MM.1S (cell line): ENCODE measurements at regions not wholly inside any gene's neighbourhood (a gene's known extent, or its start where the extent isn't known, plus 50 kb on each side); places are given as distances from the start of the nearest gene placed in this dataset.

Experiments
- DNase-seq: peaks from one replicate; pipeline ENCODE4 v3.0.0-alpha.2; 2015
- H2AFZ ChIP-seq: fragments of 300-600 bp; sonication (generic); 2 replicates; pipeline ENCODE4 v1.6.0; 2016; ENCODE audit warnings: antibody characterized with exemption, low read length
- H3F3A ChIP-seq: fragments of 300-600 bp; sonication (generic); 2 replicates; pipeline ENCODE4 v1.6.1; 2016; ENCODE audit warnings: mild to moderate bottlenecking, antibody characterized with exemption, low read length, moderate library complexity, mixed read lengths; ENCODE audit not compliant: insufficient read depth
- H3K27ac ChIP-seq: fragments of 300-600 bp; sonication (generic); 2 replicates; pipeline ENCODE4 v1.5.1; 2016; ENCODE audit warnings: mild to moderate bottlenecking, low read length
- H3K27me3 ChIP-seq: fragments of 300-600 bp; sonication (generic); replicated peaks from 2 replicates; pipeline ENCODE4 v1.6.0; 2016; ENCODE audit warnings: low read length; ENCODE audit not compliant: insufficient read depth
- H3K36me3 ChIP-seq: fragments of 300-600 bp; sonication (generic); replicated peaks from 2 replicates; pipeline ENCODE4 v1.6.1; 2016; ENCODE audit warnings: mild to moderate bottlenecking, low read length, mixed read lengths; ENCODE audit not compliant: insufficient read depth
- H3K4me1 ChIP-seq: fragments of 300-600 bp; sonication (generic); 2 replicates; pipeline ENCODE4 v1.6.1; 2016; ENCODE audit warnings: low read length, mixed read lengths
- H3K4me2 ChIP-seq: fragments of 300-600 bp; sonication (generic); 2 replicates; pipeline ENCODE4 v1.6.0; 2016; ENCODE audit warnings: low read depth, low read length
- H3K4me3 ChIP-seq: fragments of 300-600 bp; sonication (generic); 2 replicates; pipeline ENCODE4 v1.5.1; 2016; ENCODE audit warnings: low read length, mixed read lengths
- H3K79me2 ChIP-seq: fragments of 300-600 bp; sonication (generic); 2 replicates; pipeline ENCODE4 v1.6.1; 2016; ENCODE audit warnings: mixed run types, low read length, mixed read lengths
- H3K9ac ChIP-seq: fragments of 300-600 bp; sonication (generic); 2 replicates; pipeline ENCODE4 v1.6.1; 2016; ENCODE audit warnings: low read length, mixed read lengths
- H3K9me2 ChIP-seq: fragments of 300-600 bp; sonication (generic); replicated peaks from 2 replicates; pipeline ENCODE4 v1.6.1; 2016; ENCODE audit warnings: mild to moderate bottlenecking, low read length, mixed read lengths; ENCODE audit not compliant: insufficient read depth
- H3K9me3 ChIP-seq: fragments of 300-600 bp; sonication (generic); replicated peaks from 2 replicates; pipeline ENCODE4 v1.6.1; 2016; ENCODE audit warnings: mild to moderate bottlenecking, low read length, mixed read lengths; ENCODE audit not compliant: insufficient read depth
- H4K20me1 ChIP-seq: fragments of 300-600 bp; sonication (generic); 2 replicates; pipeline ENCODE4 v1.6.1; 2016; ENCODE audit warnings: mild to moderate bottlenecking, low read length, moderate library complexity, mixed read lengths; ENCODE audit not compliant: insufficient read depth
- EZH2 ChIP-seq: fragments of 300-600 bp; sonication (generic); optimal IDR thresholded peaks from 2 replicates; pipeline ENCODE3; 2017; ENCODE audit warnings: low read depth, mild to moderate bottlenecking, antibody characterized with exemption, low read length, mixed read lengths
- EZH2phosphoT487 ChIP-seq: fragments of 300-600 bp; sonication (generic); IDR thresholded peaks from 2 replicates; pipeline ENCODE4 v1.6.1; 2018; ENCODE audit warnings: antibody characterized with exemption, low read length
- TF ChIP-seq, protein P1 (sequence below): fragments of 300-600 bp; sonication (generic); IDR thresholded peaks from 2 replicates; pipeline ENCODE4 v1.5.1; 2016; ENCODE audit warnings: antibody characterized with exemption, low read length, mixed read lengths

DNA sequence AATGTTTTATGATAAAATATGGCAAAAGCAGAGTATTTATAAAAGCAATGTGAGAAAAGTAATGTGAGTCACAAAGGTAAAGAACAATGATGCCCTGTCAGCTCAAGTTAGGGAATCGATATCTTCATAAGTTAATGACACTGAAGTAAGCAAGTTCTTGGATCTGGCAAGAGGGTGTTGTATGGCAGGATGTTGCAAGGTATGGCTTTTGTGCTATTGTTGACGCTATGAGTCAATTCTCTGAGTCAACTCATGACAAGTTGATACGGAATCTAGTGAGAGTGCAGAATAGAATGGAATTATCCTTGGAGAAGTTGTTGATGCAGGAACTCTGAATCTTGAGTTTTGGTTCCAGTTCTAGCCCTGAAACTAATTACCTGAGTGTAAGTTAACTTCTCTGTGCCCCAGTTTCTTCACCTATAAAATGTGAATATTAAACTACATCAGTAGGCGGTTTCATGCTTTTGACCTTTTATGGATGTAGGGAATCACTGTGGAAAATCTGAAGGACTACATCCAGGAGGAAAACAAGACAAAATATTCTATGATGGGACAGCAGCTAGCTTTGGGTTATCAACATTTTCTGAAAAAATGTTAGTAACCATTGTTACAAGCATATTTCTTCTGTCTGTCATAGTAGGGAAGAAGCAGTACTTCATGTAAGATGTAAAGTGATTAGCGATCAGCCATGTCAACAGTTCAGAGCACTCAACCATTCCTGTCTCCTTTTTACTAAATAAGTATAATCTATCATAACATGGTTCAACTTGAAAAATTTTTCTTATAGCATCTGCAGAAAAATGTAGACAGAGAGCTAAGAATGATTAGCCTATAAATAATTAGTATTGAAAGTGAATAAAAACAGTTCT lies 96.9 kb downstream of the ATP6V1G3 start:
- Histone ChIP-seq H3K9ac (no peak overlapping the region), H2AFZ (no peak overlapping the region), H3K27me3 (no peaks in the 10 kb centered on the region), H3K9me3 (no peaks in the 10 kb centered on the region), H3K4me2 (no peak overlapping the region), H3K27ac (no peak overlapping the region), H3F3A (no peaks in the 10 kb centered on the region), H3K9me2 (no peaks in the 10 kb centered on the region), H3K79me2 (no peaks in the 10 kb centered on the region), H3K36me3 (no peaks in the 10 kb centered on the region), H4K20me1 (no peaks in the 10 kb centered on the region), H3K4me3 (no peak overlapping the region), H3K4me1 (peaks cover 1% of the 10 kb centered on the region; the same call in 1 of the 2 replicates)
- no peak for DNase-seq
- TF ChIP-seq, protein P1, sequence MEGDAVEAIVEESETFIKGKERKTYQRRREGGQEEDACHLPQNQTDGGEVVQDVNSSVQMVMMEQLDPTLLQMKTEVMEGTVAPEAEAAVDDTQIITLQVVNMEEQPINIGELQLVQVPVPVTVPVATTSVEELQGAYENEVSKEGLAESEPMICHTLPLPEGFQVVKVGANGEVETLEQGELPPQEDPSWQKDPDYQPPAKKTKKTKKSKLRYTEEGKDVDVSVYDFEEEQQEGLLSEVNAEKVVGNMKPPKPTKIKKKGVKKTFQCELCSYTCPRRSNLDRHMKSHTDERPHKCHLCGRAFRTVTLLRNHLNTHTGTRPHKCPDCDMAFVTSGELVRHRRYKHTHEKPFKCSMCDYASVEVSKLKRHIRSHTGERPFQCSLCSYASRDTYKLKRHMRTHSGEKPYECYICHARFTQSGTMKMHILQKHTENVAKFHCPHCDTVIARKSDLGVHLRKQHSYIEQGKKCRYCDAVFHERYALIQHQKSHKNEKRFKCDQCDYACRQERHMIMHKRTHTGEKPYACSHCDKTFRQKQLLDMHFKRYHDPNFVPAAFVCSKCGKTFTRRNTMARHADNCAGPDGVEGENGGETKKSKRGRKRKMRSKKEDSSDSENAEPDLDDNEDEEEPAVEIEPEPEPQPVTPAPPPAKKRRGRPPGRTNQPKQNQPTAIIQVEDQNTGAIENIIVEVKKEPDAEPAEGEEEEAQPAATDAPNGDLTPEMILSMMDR, result no peak
- no peak for TF ChIP-seq EZH2
- no peak for TF ChIP-seq EZH2phosphoT487

DNA sequence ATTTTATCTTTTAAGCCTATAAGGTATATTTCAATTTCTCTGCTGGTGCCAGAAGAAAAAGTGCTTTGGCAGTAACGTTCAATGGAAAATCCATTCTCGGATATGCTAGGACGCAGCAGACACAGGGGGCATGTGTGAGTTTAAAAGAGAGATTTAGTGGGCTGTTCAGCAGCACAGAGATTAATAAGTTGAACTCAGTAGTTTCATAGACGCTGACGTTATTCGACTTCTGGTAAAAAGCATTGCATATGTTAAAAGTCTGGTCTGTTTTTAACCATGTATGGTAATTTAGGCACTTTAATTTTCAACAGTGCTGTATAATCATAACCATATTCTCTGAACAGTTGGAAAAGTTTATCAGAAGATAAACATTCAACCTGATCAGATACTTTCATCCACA lies 99.6 kb downstream of the ATP6V1G3 start:
- no peak overlapping the region for H3K4me2 ChIP-seq
- no peaks in the 10 kb centered on the region for H4K20me1 ChIP-seq
- no peaks in the 10 kb centered on the region for H3F3A ChIP-seq
- DNase-seq, result no peak
- H3K27me3 ChIP-seq, result no peaks in the 10 kb centered on the region
- no peaks in the 10 kb centered on the region for H3K36me3 ChIP-seq
- no peak overlapping the region for H3K27ac ChIP-seq
- no peak overlapping the region for H2AFZ ChIP-seq
- H3K9ac ChIP-seq, result no peak overlapping the region
- H3K4me1 ChIP-seq, result no peaks in the 10 kb centered on the region
- no peaks in the 10 kb centered on the region for H3K79me2 ChIP-seq
- TF ChIP-seq EZH2phosphoT487, result no peak
- TF ChIP-seq, protein P1, result no peak
- TF ChIP-seq EZH2, result no peak
- no peaks in the 10 kb centered on the region for H3K9me3 ChIP-seq
- H3K4me3 ChIP-seq, result no peak overlapping the region
- no peaks in the 10 kb centered on the region for H3K9me2 ChIP-seq

DNA sequence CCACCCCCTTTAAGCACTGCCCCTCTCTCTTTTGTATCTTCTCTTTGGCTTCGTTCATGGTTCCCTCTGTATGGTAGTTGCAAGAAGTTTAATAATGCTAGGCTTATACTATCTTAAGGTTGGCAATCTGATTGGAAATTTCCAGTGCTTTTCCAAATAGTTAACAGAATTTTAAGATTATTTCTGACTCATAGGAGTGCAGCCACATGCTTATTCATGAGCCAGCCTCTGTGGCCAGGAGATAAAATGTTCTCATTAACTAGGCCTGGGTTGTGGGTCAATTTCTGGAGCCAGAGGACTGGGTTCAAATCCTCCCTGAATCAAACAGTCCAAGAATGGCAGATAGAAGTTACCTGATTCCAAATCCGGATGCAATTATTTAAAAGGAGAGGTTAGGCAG lies 103.1 kb downstream of the ATP6V1G3 start:
- H3K79me2 ChIP-seq, result no peaks in the 10 kb centered on the region
- H3K27me3 ChIP-seq, result no peaks in the 10 kb centered on the region
- TF ChIP-seq EZH2 (no peak), EZH2phosphoT487 (no peak)
- TF ChIP-seq, protein P1, result no peak
- no peak overlapping the region for H3K4me3 ChIP-seq
- no peaks in the 10 kb centered on the region for H3K9me3 ChIP-seq
- no peak overlapping the region for H3K27ac ChIP-seq
- H3K9ac ChIP-seq, result no peak overlapping the region
- H3K4me2 ChIP-seq, result no peak overlapping the region
- no peak for DNase-seq
- no peaks in the 10 kb centered on the region for H3K36me3 ChIP-seq
- H3F3A ChIP-seq, result no peaks in the 10 kb centered on the region
- H3K9me2 ChIP-seq, result no peaks in the 10 kb centered on the region
- no peaks in the 10 kb centered on the region for H4K20me1 ChIP-seq
- no peaks in the 10 kb centered on the region for H3K4me1 ChIP-seq
- H2AFZ ChIP-seq, result no peak overlapping the region
